PC-3 (cell line): ENCODE measurements at regions not wholly inside any gene's neighbourhood (a gene's known extent, or its start where the extent isn't known, plus 50 kb on each side); places are given as distances from the start of the nearest gene placed in this dataset.

Experiments used
- ATAC-seq: fragments of 200-7000 bp; cut with Tn5 transposase; 2 replicates; pipeline ENCODE4 v1.9.1; 2020; ENCODE audit warnings: mild to moderate bottlenecking, moderate library complexity
- BruUV-seq: library from RNA; stranded (reverse); fragments of 400-500 nt; replicated peaks from 2 replicates; lab custom pipeline; 2021; lab: Mats Ljungman, UMichigan
- CTCF ChIA-PET: fragments of 300-600 bp; sonication (Branson Sonifier 250); formaldehyde crosslinking; loops from one replicate; lab custom pipeline; 2022; ENCODE audit warnings: antibody characterized with exemption; lab: Charles Lee
- POLR2A ChIA-PET: fragments of 300-600 bp; sonication (Branson Sonifier 250); formaldehyde crosslinking; loops from one replicate; lab custom pipeline; 2022; ENCODE audit warnings: antibody characterized with exemption; ENCODE audit not compliant: unreplicated experiment; lab: Charles Lee
- DNase-seq: peaks from one replicate; pipeline ENCODE4 v3.0.0-alpha.2; 2015
- H2AFZ ChIP-seq: fragments of 300-600 bp; sonication (generic); 2 replicates; pipeline ENCODE4 v1.6.0; 2016; ENCODE audit warnings: antibody characterized with exemption, low read length
- H3F3A ChIP-seq: fragments of 300-600 bp; sonication (generic); one replicate; pipeline ENCODE4 v1.6.0; 2017; ENCODE audit warnings: antibody characterized with exemption, low read length, control low read depth, mild to moderate bottlenecking; ENCODE audit not compliant: unreplicated experiment
- H3K27ac ChIP-seq: fragments of 300-600 bp; sonication (generic); 2 replicates; pipeline ENCODE4 v1.5.1; 2016; ENCODE audit warnings: mild to moderate bottlenecking, low read length
- H3K27me3 ChIP-seq: fragments of 300-600 bp; sonication (generic); 2 replicates; pipeline ENCODE4 v1.6.1; 2016; ENCODE audit warnings: low read length, mixed read lengths
- H3K36me3 ChIP-seq: fragments of 300-600 bp; sonication (generic); 2 replicates; pipeline ENCODE4 v1.6.1; 2016; ENCODE audit warnings: low read depth, mixed run types, low read length, mixed read lengths
- H3K4me1 ChIP-seq: fragments of 300-600 bp; sonication (generic); 2 replicates; pipeline ENCODE4 v1.5.1; 2016; ENCODE audit warnings: low read length; ENCODE audit not compliant: insufficient read depth
- H3K4me2 ChIP-seq: fragments of 300-600 bp; sonication (generic); 2 replicates; pipeline ENCODE4 v1.6.0; 2016; ENCODE audit warnings: low read length
- H3K4me3 ChIP-seq: fragments of 300-600 bp; sonication (generic); 2 replicates; pipeline ENCODE4 v1.5.1; 2016; ENCODE audit warnings: mild to moderate bottlenecking, low read length, mixed read lengths
- H3K79me2 ChIP-seq: fragments of 300-600 bp; sonication (generic); 2 replicates; pipeline ENCODE4 v1.6.1; 2017; ENCODE audit warnings: low read length, mixed read lengths
- H3K9ac ChIP-seq: fragments of 300-600 bp; sonication (generic); 2 replicates; pipeline ENCODE4 v1.6.0; 2016; ENCODE audit warnings: mild to moderate bottlenecking, low read length
- H3K9me2 ChIP-seq: fragments of 300-600 bp; sonication (generic); replicated peaks from 2 replicates; pipeline ENCODE4 v1.6.1; 2016; ENCODE audit warnings: mixed run types, low read length, mixed read lengths
- H3K9me3 ChIP-seq: fragments of 300-600 bp; sonication (generic); 2 replicates; pipeline ENCODE4 v1.6.1; 2016; ENCODE audit warnings: low read length, mixed read lengths
- H4K20me1 ChIP-seq: fragments of 300-600 bp; sonication (generic); 2 replicates; pipeline ENCODE4 v1.6.1; 2016; ENCODE audit warnings: low read length, mixed read lengths
- EZH2 ChIP-seq: fragments of 300-600 bp; sonication (generic); IDR thresholded peaks from one replicate; pipeline ENCODE4 v1.6.1; 2017; ENCODE audit warnings: antibody characterized with exemption, mild to moderate bottlenecking, low read length; ENCODE audit not compliant: unreplicated experiment
- EZH2phosphoT487 ChIP-seq: fragments of 300-600 bp; sonication (generic); IDR thresholded peaks from 2 replicates; pipeline ENCODE4 v1.6.1; 2018; ENCODE audit warnings: mild to moderate bottlenecking, antibody characterized with exemption, low read length, borderline replicate concordance
- intact Hi-C: fragments of 100-400 bp; cut with micrococcal nuclease; formaldehyde crosslinking; loops from 2 replicates; pipeline ENCODE4 v1.9.0; 2023
- TF ChIP-seq, protein P1 (sequence below): fragments of 300-600 bp; sonication (generic); conservative IDR thresholded peaks from 2 replicates; pipeline ENCODE4 v1.5.1; 2017; ENCODE audit warnings: antibody characterized with exemption, low read depth, mild to moderate bottlenecking, low read length

DNA sequence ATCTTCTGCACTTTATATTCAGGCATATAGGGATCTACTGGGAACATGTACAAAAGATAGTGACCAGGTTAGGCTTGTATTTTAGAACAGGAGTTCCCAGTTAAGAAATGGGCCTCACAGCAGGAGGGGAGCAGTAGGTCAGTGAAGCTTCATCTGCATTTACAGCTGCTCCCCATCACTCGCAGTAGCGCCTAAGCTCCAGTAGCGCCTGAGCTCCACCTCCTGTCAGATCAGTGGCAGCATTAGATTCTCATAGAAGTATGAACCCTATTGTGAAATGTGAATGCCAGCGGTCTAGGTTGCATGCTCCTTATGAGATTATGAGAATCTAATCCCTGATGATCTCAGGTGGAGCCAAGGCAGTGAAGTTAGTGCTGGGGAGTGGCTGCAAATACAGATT, 224.4 kb upstream of the CYRIA start:
- H3K27ac ChIP-seq = no peak overlapping the region
- no peaks in the 10 kb centered on the region for H4K20me1 ChIP-seq
- intact Hi-C loops = no loop called here
- no peaks in the 10 kb centered on the region for H3K27me3 ChIP-seq
- H3K79me2 ChIP-seq = no peaks in the 10 kb centered on the region
- no peaks in the 10 kb centered on the region for H3K4me1 ChIP-seq
- BruUV-seq = no TSS peak
- H2AFZ ChIP-seq = no peak overlapping the region
- no peak overlapping the region for H3K4me2 ChIP-seq
- DNase-seq = no peak
- no peak overlapping the region for H3K9ac ChIP-seq
- no peaks in the 10 kb centered on the region for H3F3A ChIP-seq
- ChIA-PET POLR2A (no interaction called here), CTCF (no interaction called here)
- H3K9me2 ChIP-seq = no peaks in the 10 kb centered on the region
- H3K9me3 ChIP-seq = 0 out of 2 replicates have a peak, but pooled peaks cover 3% of the 10 kb centered on the region
- ATAC-seq = no peak
- H3K4me3 ChIP-seq = no peak overlapping the region
- TF ChIP-seq EZH2 (no peak), EZH2phosphoT487 (no peak)
- TF ChIP-seq, protein P1, sequence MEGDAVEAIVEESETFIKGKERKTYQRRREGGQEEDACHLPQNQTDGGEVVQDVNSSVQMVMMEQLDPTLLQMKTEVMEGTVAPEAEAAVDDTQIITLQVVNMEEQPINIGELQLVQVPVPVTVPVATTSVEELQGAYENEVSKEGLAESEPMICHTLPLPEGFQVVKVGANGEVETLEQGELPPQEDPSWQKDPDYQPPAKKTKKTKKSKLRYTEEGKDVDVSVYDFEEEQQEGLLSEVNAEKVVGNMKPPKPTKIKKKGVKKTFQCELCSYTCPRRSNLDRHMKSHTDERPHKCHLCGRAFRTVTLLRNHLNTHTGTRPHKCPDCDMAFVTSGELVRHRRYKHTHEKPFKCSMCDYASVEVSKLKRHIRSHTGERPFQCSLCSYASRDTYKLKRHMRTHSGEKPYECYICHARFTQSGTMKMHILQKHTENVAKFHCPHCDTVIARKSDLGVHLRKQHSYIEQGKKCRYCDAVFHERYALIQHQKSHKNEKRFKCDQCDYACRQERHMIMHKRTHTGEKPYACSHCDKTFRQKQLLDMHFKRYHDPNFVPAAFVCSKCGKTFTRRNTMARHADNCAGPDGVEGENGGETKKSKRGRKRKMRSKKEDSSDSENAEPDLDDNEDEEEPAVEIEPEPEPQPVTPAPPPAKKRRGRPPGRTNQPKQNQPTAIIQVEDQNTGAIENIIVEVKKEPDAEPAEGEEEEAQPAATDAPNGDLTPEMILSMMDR = no peak
- no peaks in the 10 kb centered on the region for H3K36me3 ChIP-seq

DNA sequence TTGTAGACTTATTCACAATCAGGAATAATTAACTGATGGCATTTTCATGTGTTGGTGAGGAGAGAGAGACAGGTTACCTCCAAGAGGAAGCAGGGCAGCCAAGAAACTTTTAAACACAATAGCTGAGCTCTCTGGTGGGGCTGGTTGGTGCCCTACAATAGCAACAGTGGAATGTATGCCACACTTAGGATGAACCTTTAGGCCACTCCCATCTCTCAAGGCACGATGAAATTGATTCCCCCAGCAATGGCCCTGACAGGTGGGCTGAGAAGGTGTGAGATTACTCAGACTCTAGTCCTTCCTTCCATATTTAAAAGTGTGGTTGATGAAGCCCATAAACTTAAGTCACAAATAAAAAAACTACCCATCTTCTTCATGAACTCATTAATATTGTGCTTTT, 219.4 kb upstream of the CYRIA start:
- H3K4me2 ChIP-seq = no peak overlapping the region

DNA sequence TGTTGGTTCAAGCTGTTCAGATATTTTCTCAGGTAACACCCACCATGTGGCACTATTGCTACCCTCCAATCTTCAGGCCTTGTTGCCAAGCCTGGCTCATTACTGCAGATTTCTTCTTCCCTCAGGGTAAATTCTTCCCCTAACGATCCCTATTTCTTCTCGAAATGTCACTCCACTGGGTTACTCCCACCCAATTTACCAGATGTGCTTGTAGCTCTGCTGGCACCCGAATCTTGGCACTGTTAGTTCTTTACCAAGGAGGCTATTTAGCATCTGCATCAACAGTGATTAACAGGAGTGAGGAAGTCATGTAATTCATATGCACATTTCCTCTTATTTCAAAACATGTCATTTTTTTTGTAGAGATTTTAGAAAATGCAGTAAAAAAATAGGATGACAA, 217.1 kb upstream of the CYRIA start:
- no peak overlapping the region for H3K4me2 ChIP-seq

More for the DNA sequence above, 219.4 kb upstream of the CYRIA start:
- BruUV-seq = no TSS peak
- DNase-seq (no peak), ATAC-seq (no peak)
- intact Hi-C loops = no loop called here
- H3K4me3 ChIP-seq = no peak overlapping the region
- no peaks in the 10 kb centered on the region for H4K20me1 ChIP-seq
- no peak overlapping the region for H3K27ac ChIP-seq
- TF ChIP-seq EZH2phosphoT487 (no peak), EZH2 (no peak)
- TF ChIP-seq, protein P1 = no peak
- peaks cover 5% of the 10 kb centered on the region; the same call in 1 of the 2 replicates for H3K9me3 ChIP-seq
- H3F3A ChIP-seq = no peaks in the 10 kb centered on the region
- H2AFZ ChIP-seq = no peak overlapping the region
- ChIA-PET CTCF (no interaction called here), POLR2A (no interaction called here)
- no peaks in the 10 kb centered on the region for H3K4me1 ChIP-seq
- H3K79me2 ChIP-seq = no peaks in the 10 kb centered on the region
- no peaks in the 10 kb centered on the region for H3K27me3 ChIP-seq
- H3K9ac ChIP-seq = no peak overlapping the region
- no peaks in the 10 kb centered on the region for H3K9me2 ChIP-seq
- no peaks in the 10 kb centered on the region for H3K36me3 ChIP-seq

More for the DNA sequence above, 217.1 kb upstream of the CYRIA start:
- Histone ChIP-seq H4K20me1 (no peaks in the 10 kb centered on the region), H3K27me3 (no peaks in the 10 kb centered on the region), H3K4me1 (no peaks in the 10 kb centered on the region), H2AFZ (no peak overlapping the region), H3K27ac (no peak overlapping the region), H3K79me2 (no peaks in the 10 kb centered on the region), H3K4me3 (no peak overlapping the region), H3K36me3 (no peaks in the 10 kb centered on the region), H3F3A (no peaks in the 10 kb centered on the region), H3K9me3 (peaks cover 5% of the 10 kb centered on the region; the same call in 1 of the 2 replicates), H3K9me2 (no peaks in the 10 kb centered on the region), H3K9ac (no peak overlapping the region)
- DNase-seq = no peak
- ChIA-PET CTCF (no interaction called here), POLR2A (no interaction called here)
- TF ChIP-seq EZH2phosphoT487 (no peak), EZH2 (no peak)
- TF ChIP-seq, protein P1 = no peak
- BruUV-seq = no TSS peak
- intact Hi-C loops = no loop called here
- ATAC-seq = no peak
